H9 (cell line): ENCODE measurements at regions not wholly inside any gene's neighbourhood (a gene's known extent, or its start where the extent isn't known, plus 50 kb on each side); places are given as distances from the start of the nearest gene placed in this dataset.

Experiments used
- DNase-seq: peaks from one replicate; pipeline ENCODE4 v3.0.0-alpha.2; 2017
- H2AFZ ChIP-seq: one replicate; pipeline ENCODE4 v1.6.1; 2013; ENCODE audit warnings: mild to moderate bottlenecking, low read length, control low read depth, moderate library complexity
- H2AK5ac ChIP-seq: 2 replicates; pipeline ENCODE4 v1.6.1; 2013; ENCODE audit warnings: low read length, control low read depth, mixed read lengths; ENCODE audit not compliant: insufficient read length
- H2BK120ac ChIP-seq: one replicate; pipeline ENCODE4 v1.6.1; 2013; ENCODE audit warnings: low read depth, mild to moderate bottlenecking, low read length, control low read depth, inconsistent platforms; ENCODE audit not compliant: poor library complexity, severe bottlenecking
- H2BK12ac ChIP-seq: 2 replicates; pipeline ENCODE4 v1.6.1; 2013; ENCODE audit warnings: low read length, control low read depth, mixed read lengths, low read depth; ENCODE audit not compliant: insufficient read length
- H2BK15ac ChIP-seq: 2 replicates; pipeline ENCODE4 v1.6.1; 2013; ENCODE audit warnings: low read depth, low read length, control low read depth
- H2BK20ac ChIP-seq: one replicate; pipeline ENCODE4 v1.6.1; 2013; ENCODE audit warnings: low read depth, mild to moderate bottlenecking, low read length, control low read depth, inconsistent platforms; ENCODE audit not compliant: poor library complexity, severe bottlenecking
- H2BK5ac ChIP-seq: 2 replicates; pipeline ENCODE4 v1.6.1; 2013; ENCODE audit warnings: low read length, control low read depth, mixed read lengths; ENCODE audit not compliant: insufficient read length
- H3K14ac ChIP-seq: 2 replicates; pipeline ENCODE4 v1.6.1; 2013; ENCODE audit warnings: low read length, control low read depth; ENCODE audit not compliant: insufficient read depth
- H3K18ac ChIP-seq: 2 replicates; pipeline ENCODE4 v1.6.1; 2013; ENCODE audit warnings: low read depth, mild to moderate bottlenecking, mixed read lengths, low read length, control low read depth; ENCODE audit not compliant: insufficient read length
- H3K23ac ChIP-seq: 2 replicates; pipeline ENCODE4 v1.6.1; 2013; ENCODE audit warnings: low read length, control low read depth, mixed read lengths, low read depth; ENCODE audit not compliant: insufficient read length
- H3K23me2 ChIP-seq: 2 replicates; pipeline ENCODE4 v1.6.1; 2013; ENCODE audit warnings: low read depth, mild to moderate bottlenecking, mixed read lengths, low read length, control low read depth; ENCODE audit not compliant: insufficient read length, poor library complexity, severe bottlenecking
- H3K27ac ChIP-seq: 2 replicates; pipeline ENCODE4 v1.5.1; 2013; ENCODE audit warnings: low read length, control low read depth, mixed read lengths, low read depth; ENCODE audit not compliant: insufficient read length
- H3K27me3 ChIP-seq: 2 replicates; pipeline ENCODE4 v1.6.1; 2013; ENCODE audit warnings: low read length, control low read depth, inconsistent platforms; ENCODE audit not compliant: insufficient read depth
- H3K4ac ChIP-seq: 2 replicates; pipeline ENCODE4 v1.6.1; 2013; ENCODE audit warnings: low read depth, mild to moderate bottlenecking, control low read depth, inconsistent platforms, low read length, moderate library complexity
- H3K4me1 ChIP-seq: 2 replicates; pipeline ENCODE4 v1.6.1; 2013; ENCODE audit warnings: low read length, control low read depth, inconsistent platforms; ENCODE audit not compliant: insufficient read depth
- H3K4me2 ChIP-seq: 2 replicates; pipeline ENCODE4 v1.6.1; 2013; ENCODE audit warnings: low read length, control low read depth, mixed read lengths; ENCODE audit not compliant: insufficient read length, insufficient read depth
- H3K56ac ChIP-seq: 2 replicates; pipeline ENCODE4 v1.6.1; 2013; ENCODE audit warnings: low read depth, mild to moderate bottlenecking, mixed read lengths, low read length, control low read depth; ENCODE audit not compliant: insufficient read length
- H3K79me1 ChIP-seq: 2 replicates; pipeline ENCODE4 v1.6.1; 2013; ENCODE audit warnings: low read depth, mild to moderate bottlenecking, moderate library complexity, low read length, control low read depth, inconsistent platforms; ENCODE audit not compliant: insufficient read depth, poor library complexity, severe bottlenecking
- H3K79me2 ChIP-seq: 2 replicates; pipeline ENCODE4 v1.6.1; 2013; ENCODE audit warnings: low read length, control low read depth, inconsistent platforms; ENCODE audit not compliant: insufficient read depth
- H3K9ac ChIP-seq: 2 replicates; pipeline ENCODE4 v1.6.1; 2013; ENCODE audit warnings: low read length, control low read depth, mixed read lengths; ENCODE audit not compliant: insufficient read length; ENCODE audit errors: extremely low read depth
- H3K9me3 ChIP-seq: one replicate; pipeline ENCODE4 v1.6.1; 2013; ENCODE audit warnings: low read depth, low read length, inconsistent platforms; ENCODE audit not compliant: control insufficient read depth
- H3T11ph ChIP-seq: one replicate; pipeline ENCODE4 v1.6.1; 2013; ENCODE audit warnings: mild to moderate bottlenecking, low read length, control low read depth, inconsistent platforms
- H4K20me1 ChIP-seq: one replicate; pipeline ENCODE4 v1.6.1; 2013; ENCODE audit not compliant: control insufficient read depth, insufficient read length, insufficient read depth
- H4K5ac ChIP-seq: 2 replicates; pipeline ENCODE4 v1.6.1; 2013; ENCODE audit warnings: low read depth, mild to moderate bottlenecking, mixed read lengths, low read length, control low read depth; ENCODE audit not compliant: insufficient read length
- H4K8ac ChIP-seq: replicated peaks from 2 replicates; pipeline ENCODE4 v1.6.1; 2013; ENCODE audit warnings: low read length, control low read depth, mixed read lengths, low read depth; ENCODE audit not compliant: insufficient read length
- H4K91ac ChIP-seq: 2 replicates; pipeline ENCODE4 v1.6.1; 2013; ENCODE audit warnings: low read depth, mild to moderate bottlenecking, moderate library complexity, mixed read lengths, low read length, control low read depth; ENCODE audit not compliant: insufficient read length
- H3K27ac Mint-ChIP-seq, 3 experiments: 2 replicates in 2 of 3; 3 replicates in 1 of 3; pipeline ENCODE4 v1.8.0; 2020 to 2021; ENCODE audit warnings: mixed read lengths in 3 of 3, mild to moderate bottlenecking in 1 of 3, moderate library complexity in 1 of 3
- H3K27me3 Mint-ChIP-seq: 2 replicates; pipeline ENCODE4 v1.8.0; 2021; ENCODE audit warnings: low read depth, mild to moderate bottlenecking, moderate library complexity, mixed read lengths
- H3K36me3 Mint-ChIP-seq, 3 experiments: 2 replicates in 2 of 3; 3 replicates in 1 of 3; pipeline ENCODE4 v1.8.0; 2020 to 2021; ENCODE audit warnings: low read depth in 3 of 3, mixed read lengths in 3 of 3; ENCODE audit not compliant: insufficient read depth in 1 of 3
- H3K4me1 Mint-ChIP-seq, 2 experiments: 2 replicates each; pipeline ENCODE4 v1.8.0; 2020; ENCODE audit warnings: mixed read lengths in 2 of 2
- H3K4me3 Mint-ChIP-seq, 2 experiments: 2 replicates in 1 of 2; 3 replicates in 1 of 2; pipeline ENCODE4 v1.8.0; 2020 to 2021; ENCODE audit warnings: mild to moderate bottlenecking in 2 of 2, mixed read lengths in 2 of 2, moderate library complexity in 1 of 2
- H3K9me3 Mint-ChIP-seq, 2 experiments: 2 replicates in 1 of 2; 3 replicates in 1 of 2; pipeline ENCODE4 v1.8.0; 2020; ENCODE audit warnings: mild to moderate bottlenecking in 2 of 2, mixed read lengths in 2 of 2, moderate library complexity in 1 of 2
- CTCF ChIP-seq: fragments of 200-600 bp; sonication (generic); conservative IDR thresholded peaks from 3 replicates; pipeline ENCODE4 v1.8.0; 2021; ENCODE audit warnings: antibody characterized with exemption, mild to moderate bottlenecking
- WGBS: extraction: QIAGEN DNeasy Blood & Tissue Kit; methylation state at CpG from one replicate; pipeline ENCODE4 v1.1.7; 2013; ENCODE audit warnings: missing lambda C conversion rate, low lambda C conversion rate, mixed read lengths; ENCODE audit not compliant: insufficient read length; ENCODE audit errors: extremely low coverage; 5-methylcytosine and 5-hydroxymethylcytosine counted together

GRCh38 chr2:40841856-40842255, 390.0 kb upstream of the SLC8A1 start:
- Mint-ChIP-seq H3K4me3 (no peak overlapping the region), H3K4me1 (peaks cover 5 to 9% of the 10 kb centered on the region in 2 experiments; a peak in 3 of 4 replicates)

More at GRCh38 chr2:40841856-40842255, 390.0 kb upstream of the SLC8A1 start:
- WGBS: no CpG with 5 or more reads among the region's 2 CpGs
- no peaks in the 10 kb centered on the region for H3K27me3 Mint-ChIP-seq
- H3K27ac Mint-ChIP-seq: no peak overlapping the region
- Histone ChIP-seq H3K23ac (no peak overlapping the region), H3K79me1 (no peaks in the 10 kb centered on the region), H3K79me2 (no peaks in the 10 kb centered on the region), H4K20me1 (no peaks in the 10 kb centered on the region), H3T11ph (no peak overlapping the region), H4K8ac (no peak overlapping the region), H3K9me3 (no peaks in the 10 kb centered on the region), H2BK20ac (no peak overlapping the region), H4K91ac (no peak overlapping the region), H2AK5ac (no peak overlapping the region), H2BK12ac (no peak overlapping the region), H3K4me2 (no peak overlapping the region), H2BK5ac (no peak overlapping the region), H3K4ac (no peak overlapping the region), H3K18ac (no peak overlapping the region), H3K56ac (no peak overlapping the region), H3K9ac (no peak overlapping the region), H3K14ac (no peak overlapping the region), H2BK15ac (no peak overlapping the region), H3K27ac (no peak overlapping the region), H3K27me3 (no peaks in the 10 kb centered on the region), H2BK120ac (no peak overlapping the region), H4K5ac (no peak overlapping the region), H3K23me2 (no peaks in the 10 kb centered on the region), H2AFZ (no peak overlapping the region), H3K4me1 (peaks cover 2% of the 10 kb centered on the region; the same call in 1 of the 2 replicates)
- H3K9me3 Mint-ChIP-seq: no peaks in the 10 kb centered on the region
- no peak for DNase-seq
- TF ChIP-seq CTCF: no peak
- H3K36me3 Mint-ChIP-seq: no peaks in the 10 kb centered on the region
